AML-193 (cell line): ENCODE measurements at regions not wholly inside any gene's neighbourhood (a gene's known extent, or its start where the extent isn't known, plus 50 kb on each side); places are given as distances from the start of the nearest gene placed in this dataset.
A peak's percentile ranks its signal among the peaks of the same experiment; 100 is the strongest.
"Not testable (repeated sequence)": the region's sequence is repeated elsewhere in the genome, so short reads cannot be mapped to it uniquely, and the experiment has no call there.

Experiments used
- DNase-seq, 2 experiments: peaks; one replicate each; lab custom pipeline; 2025; lab: John Stamatoyannopoulos, UW

DNA sequence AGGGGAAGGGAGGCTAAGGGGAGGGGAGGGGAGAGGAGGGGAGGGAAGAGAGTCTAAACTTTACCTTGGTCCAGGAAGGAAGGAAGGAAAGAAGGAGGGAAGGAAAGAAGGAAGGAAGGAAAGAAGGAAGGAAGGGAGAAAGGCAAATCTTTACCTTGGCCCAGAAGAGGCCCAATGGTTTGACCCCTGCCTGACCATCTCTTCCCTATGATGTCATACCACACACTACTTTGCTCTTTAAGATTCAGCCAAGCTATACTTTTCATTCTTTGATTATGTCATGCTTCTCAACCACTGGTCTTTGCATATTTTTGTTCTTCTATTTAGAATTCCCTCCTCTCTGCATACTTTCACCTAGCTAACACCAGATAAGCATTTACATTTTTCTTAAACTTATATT, 1077.5 kb downstream of the PCDH9 start:
- no peak for DNase-seq

GRCh38 chr13:66144357-66144756, 1085.8 kb downstream of the PCDH9 start:
- not testable (repeated sequence) for DNase-seq

DNA sequence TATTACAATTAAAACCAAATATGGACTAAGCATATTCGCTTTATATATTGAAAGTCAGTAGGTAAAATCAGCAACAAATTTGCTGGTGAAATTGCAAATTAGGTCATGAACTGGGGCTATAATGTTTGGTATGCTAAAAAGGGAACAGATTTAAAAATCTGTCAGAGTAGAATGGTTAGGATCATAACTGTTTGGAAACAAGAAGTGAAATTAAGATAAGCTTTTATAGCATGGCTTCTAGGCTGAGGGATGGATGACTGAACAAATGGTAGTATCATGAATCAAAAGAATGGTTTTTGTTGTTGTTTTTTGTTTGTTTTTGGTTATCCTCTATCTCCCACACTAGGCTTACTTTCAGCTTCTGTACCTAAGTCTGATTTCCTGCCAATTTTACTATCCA, 1090.4 kb downstream of the PCDH9 start:
- no peak for DNase-seq

DNA sequence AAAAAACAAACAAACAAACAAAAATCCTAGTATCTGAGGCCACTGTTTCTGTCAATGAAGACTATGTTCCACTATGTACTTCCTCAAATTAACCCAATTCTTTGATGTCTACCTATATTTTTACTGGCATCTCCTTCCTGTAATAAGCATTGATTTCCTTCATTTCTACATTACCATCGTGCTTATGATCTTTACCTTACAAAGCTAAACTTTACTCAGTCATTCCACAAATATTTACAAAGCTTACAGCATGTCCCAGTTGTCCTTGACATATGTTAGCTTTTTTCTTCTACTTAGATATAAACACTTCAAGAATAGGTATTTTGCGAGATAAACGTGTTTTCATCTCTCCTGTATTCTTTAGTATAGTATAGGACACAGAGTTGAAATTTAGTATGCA, 1090.9 kb downstream of the PCDH9 start:
- DNase-seq, result no peak

- DNase-seq, result peak; percentile 44 to 54
Observed at GRCh38 chr13:66138172-66138811, 1091.8 kb downstream of the PCDH9 start.

- no peak for DNase-seq
Observed at GRCh38 chr13:66137384-66137783, 1092.8 kb downstream of the PCDH9 start.

GRCh38 chr13:66128692-66129269, 1101.4 kb downstream of the PCDH9 start:
- no peak for DNase-seq

DNA sequence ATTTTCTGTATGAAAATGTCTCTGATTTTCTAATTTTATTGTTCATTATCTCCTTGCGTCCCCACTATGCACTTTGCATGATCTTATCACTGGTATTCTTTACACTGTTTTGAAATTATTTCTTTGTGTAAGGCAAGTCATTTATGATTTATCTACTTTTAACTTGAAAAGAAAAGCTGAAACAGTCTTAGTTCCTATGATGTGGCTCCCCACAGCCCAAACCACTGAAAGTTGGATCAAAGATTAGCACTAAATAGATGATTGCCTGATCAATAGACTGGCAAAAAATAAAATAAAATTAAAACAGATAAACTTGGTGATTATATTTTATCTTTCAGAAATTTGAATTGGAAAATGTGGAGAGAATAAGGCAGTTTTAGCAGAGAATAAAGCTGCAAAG, 1101.9 kb downstream of the PCDH9 start:
- no peak for DNase-seq

DNA sequence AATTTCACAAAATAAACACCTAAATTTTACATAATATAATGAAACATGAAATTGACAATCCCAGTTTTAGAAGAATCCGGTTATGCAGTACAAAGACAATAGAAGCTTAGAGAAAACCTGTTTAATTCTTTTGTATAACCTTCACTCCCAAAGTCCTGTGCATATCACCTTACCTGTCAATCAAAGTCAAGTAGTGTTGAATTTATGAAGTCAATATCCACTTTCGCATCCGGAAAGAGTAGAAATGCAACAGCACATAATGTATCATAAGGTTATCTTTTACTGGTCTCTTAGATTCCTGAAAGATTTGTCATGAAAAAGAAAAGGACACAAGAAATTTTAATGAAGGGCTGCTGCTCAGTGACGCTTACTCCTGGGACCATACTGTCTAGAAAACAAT, 1112.6 kb downstream of the PCDH9 start:
- no peak for DNase-seq

DNA sequence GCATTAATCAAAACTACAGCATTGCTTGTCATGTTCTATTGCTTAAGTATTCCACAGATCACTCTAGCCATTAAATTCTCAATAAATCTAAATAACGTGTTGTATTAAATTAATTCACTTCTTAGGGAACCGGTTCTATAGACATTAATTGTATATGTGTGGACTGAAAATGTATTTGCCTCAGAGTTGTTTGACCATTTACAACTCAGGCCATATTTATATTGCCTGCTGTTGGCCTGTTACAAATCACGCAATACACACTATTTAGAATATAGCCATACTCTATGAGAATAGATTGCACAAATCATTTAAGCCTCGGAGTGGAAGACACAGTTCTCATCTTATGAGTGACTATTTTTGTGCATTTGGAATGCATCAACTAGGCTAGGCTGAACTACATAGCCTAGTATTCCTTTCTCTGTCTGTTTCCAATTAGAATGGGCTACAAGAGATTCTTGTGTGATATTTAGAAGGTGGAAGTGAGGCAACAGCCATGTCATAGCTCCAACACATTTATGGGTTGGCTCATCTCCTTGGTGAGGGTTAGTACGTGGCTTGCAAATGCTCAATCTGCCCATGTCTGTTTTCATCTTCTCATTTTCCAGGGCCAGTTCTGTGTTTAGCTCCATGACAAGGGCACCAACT, 1116.1 kb downstream of the PCDH9 start:
- no peak for DNase-seq

- DNase-seq, result no peak
Observed at GRCh38 chr13:66111628-66112027, 1118.5 kb downstream of the PCDH9 start.

GRCh38 chr13:66106246-66106645, 1123.9 kb downstream of the PCDH9 start:
- no peak for DNase-seq

- no peak for DNase-seq
Observed at GRCh38 chr13:66102864-66103263, 1127.3 kb downstream of the PCDH9 start.

DNA sequence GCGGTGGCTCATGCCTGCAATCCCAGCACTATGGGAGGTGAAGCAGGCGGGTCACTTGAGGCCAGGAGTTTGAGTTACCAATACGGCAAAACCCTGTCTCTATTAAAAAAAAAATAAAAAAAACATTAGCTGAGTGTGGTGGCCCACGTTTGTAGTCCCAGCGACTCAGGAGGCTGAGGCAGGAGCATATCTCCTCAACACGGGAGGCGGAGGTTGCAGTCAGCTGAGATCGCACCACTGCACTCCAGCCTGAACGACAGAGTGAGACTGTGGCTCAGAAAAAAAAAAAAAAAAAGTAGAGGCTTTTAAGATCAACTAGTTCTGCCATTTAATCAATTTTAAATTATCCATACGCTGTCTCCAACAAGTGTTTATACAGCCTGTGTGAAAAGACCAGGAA, 1130.3 kb downstream of the PCDH9 start:
- DNase-seq, result no peak

DNA sequence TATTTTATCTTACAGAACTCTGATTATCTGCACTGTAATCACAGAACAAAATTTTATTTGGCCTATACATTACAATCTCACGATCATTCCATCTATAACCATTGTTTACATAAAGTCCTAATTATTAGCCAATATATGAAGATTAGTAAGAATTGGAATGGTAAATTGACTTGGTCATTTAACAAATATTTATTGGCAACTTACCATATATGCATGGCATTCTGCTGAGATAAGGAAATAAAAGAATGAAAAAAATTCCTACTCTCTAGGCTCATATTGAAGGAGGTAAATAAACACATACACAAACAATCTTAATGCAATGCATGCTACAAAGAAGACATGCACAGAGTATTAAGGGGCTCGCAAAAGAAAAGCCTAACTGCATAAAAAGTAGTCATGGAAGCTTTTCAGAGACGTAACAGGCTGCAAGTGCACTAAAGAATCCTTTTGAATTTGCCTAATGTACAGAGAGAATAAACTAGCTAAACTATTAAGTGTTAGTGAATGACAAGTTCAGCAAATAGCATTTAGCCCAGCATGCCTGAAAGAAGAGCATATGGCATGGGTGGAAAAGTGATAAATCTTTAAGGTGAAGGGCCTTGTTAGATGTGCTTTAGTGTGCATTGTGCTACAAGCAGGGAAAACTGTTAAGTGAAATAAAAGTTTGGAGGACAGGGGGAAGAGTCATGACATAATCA, 1131.1 kb downstream of the PCDH9 start:
- no peak for DNase-seq

GRCh38 chr13:66089711-66090110, 1140.4 kb downstream of the PCDH9 start:
- no peak for DNase-seq

DNA sequence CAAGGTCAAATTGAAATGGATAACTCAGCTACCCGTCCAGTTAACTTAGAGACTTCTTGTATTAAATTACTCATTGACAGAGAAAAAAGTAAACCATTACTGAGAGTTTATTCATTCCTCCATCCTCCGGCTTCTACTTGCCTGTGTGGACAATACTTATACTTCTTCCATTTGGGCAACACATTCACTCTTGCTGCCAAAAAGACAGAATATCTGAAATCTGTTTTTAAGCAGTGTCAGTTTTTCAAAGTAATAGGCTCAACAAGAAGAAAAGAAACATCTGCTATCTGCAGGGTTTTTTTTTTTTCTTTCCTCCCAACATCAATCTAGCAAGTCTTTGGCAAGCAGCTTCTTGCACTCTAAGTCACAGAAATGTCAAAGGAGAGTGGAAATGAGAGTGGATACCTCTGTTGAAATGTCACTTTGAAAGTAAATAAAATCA, 1142.8 kb downstream of the PCDH9 start:
- no peak for DNase-seq

- DNase-seq, result no peak
Observed at GRCh38 chr13:66077132-66077689, 1152.9 kb downstream of the PCDH9 start.

DNA sequence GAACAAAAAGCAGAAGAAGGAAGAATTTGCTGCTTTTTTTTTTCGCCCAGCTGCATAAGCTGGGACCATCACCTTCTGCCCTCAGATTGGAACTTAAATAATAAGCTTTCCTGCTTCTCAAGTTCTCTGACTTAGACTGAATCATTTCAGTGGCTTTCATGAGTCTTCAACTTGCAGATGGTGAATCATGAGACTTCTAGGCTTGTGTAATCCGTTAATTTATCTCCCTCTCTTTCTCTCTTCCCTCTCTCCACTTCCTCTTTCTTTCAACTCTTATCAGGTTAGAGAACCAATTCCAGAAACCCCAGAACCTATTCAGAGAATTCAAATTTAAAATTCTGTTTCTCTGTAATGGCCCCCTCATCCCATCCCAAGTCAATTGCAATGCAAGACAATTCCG, 1153.7 kb downstream of the PCDH9 start:
- DNase-seq, result peak; percentile 46 to 54

GRCh38 chr13:66074018-66074615, 1156.0 kb downstream of the PCDH9 start:
- DNase-seq, result no peak

DNA sequence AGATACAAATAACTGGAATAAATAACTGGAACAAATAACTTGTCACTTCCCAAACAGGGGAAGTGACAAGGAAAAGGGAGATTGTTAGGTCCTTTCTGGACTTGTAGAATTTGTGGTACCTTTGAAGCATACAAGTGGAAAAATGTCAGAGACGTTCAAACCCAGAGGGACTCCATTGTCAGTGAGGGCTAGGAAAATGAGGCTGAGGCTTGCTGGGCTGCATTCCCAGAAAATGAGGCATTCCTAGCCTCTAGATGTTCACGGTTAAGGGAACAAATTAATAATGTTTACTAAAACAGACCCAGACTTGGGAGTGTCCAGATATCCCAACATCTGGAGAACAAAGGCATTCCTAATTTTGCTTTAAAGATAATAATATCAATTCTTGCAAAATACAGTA, 1158.0 kb downstream of the PCDH9 start:
- not testable (repeated sequence) for DNase-seq

DNA sequence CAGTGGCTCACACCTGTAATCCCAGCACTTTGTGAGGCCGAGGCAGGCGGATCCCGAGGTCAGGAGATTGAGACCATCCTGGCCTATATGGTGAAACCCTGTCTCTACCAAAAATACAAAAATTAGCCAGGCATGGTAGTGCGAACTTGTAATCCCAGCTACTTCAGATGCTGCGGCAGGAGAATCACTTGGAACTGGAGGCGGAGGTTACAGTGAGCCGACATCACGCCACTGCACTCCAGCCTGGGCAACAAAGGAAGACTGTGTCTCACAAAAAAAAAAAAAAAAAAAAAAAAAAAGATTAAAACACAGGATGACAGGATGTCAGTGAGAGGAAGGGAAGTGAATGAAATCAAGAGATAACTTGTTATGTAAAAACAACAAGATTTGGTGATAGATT, 1158.5 kb downstream of the PCDH9 start:
- DNase-seq, result no peak
